Trophoblast cell (in vitro differentiated cells and primary cell): ENCODE measurements at regions not wholly inside any gene's neighbourhood (a gene's known extent, or its start where the extent isn't known, plus 50 kb on each side); places are given as distances from the start of the nearest gene placed in this dataset.

ENCODE experiments used
- DNase-seq, 2 donors: peaks; one replicate each; pipeline ENCODE4 v3.0.0-alpha.2; 2016
- H2AFZ ChIP-seq: 2 replicates; pipeline ENCODE4 v1.6.1; 2013; ENCODE audit warnings: low read length, moderate library complexity, mild to moderate bottlenecking; ENCODE audit not compliant: insufficient read depth, poor library complexity
- H2AK5ac ChIP-seq: 2 replicates; pipeline ENCODE4 v1.6.1; 2013; ENCODE audit warnings: mild to moderate bottlenecking, low read length
- H2BK120ac ChIP-seq: 2 replicates; pipeline ENCODE4 v1.6.1; 2013; ENCODE audit warnings: low read length, mild to moderate bottlenecking, moderate library complexity; ENCODE audit not compliant: insufficient read depth, poor library complexity
- H2BK12ac ChIP-seq: 2 replicates; pipeline ENCODE4 v1.6.1; 2013; ENCODE audit warnings: mild to moderate bottlenecking, low read length, moderate library complexity
- H2BK5ac ChIP-seq: 2 replicates; pipeline ENCODE4 v1.6.1; 2013; ENCODE audit warnings: low read length, low read depth, moderate library complexity, mild to moderate bottlenecking; ENCODE audit not compliant: poor library complexity
- H3K14ac ChIP-seq: 2 replicates; pipeline ENCODE4 v1.6.1; 2013; ENCODE audit warnings: mild to moderate bottlenecking, low read length
- H3K18ac ChIP-seq: 2 replicates; pipeline ENCODE4 v1.6.1; 2013; ENCODE audit warnings: mild to moderate bottlenecking, low read length
- H3K23ac ChIP-seq: 2 replicates; pipeline ENCODE4 v1.6.1; 2013; ENCODE audit warnings: low read length
- H3K27ac ChIP-seq: 2 replicates; pipeline ENCODE4 v1.5.1; 2013; ENCODE audit warnings: low read depth, mild to moderate bottlenecking, inconsistent platforms, low read length, moderate library complexity
- H3K27me3 ChIP-seq: 2 replicates; pipeline ENCODE4 v1.6.1; 2013; ENCODE audit warnings: inconsistent platforms, mild to moderate bottlenecking, low read length, moderate library complexity; ENCODE audit not compliant: insufficient read depth
- H3K36me3 ChIP-seq, 2 experiments: 1 replicate in 1 of 2; 2 replicates in 1 of 2; pipeline ENCODE4 v1.6.1; 2013; ENCODE audit warnings: low read length in 2 of 2, mild to moderate bottlenecking in 2 of 2, moderate library complexity in 1 of 2; ENCODE audit not compliant: insufficient read depth in 2 of 2, control insufficient read depth in 1 of 2
- H3K4ac ChIP-seq: 2 replicates; pipeline ENCODE4 v1.6.1; 2013; ENCODE audit warnings: low read depth, mild to moderate bottlenecking, low read length, moderate library complexity
- H3K4me1 ChIP-seq, 2 experiments: 1 replicate in 1 of 2; 2 replicates in 1 of 2; pipeline ENCODE4 v1.6.1; 2013; ENCODE audit warnings: low read length in 2 of 2, mild to moderate bottlenecking in 2 of 2, moderate library complexity in 1 of 2; ENCODE audit not compliant: insufficient read depth in 2 of 2, control insufficient read depth in 1 of 2
- H3K4me2 ChIP-seq: 2 replicates; pipeline ENCODE4 v1.6.1; 2013; ENCODE audit warnings: inconsistent platforms, mild to moderate bottlenecking, low read length, moderate library complexity
- H3K4me3 ChIP-seq: 2 replicates; pipeline ENCODE4 v1.5.1; 2013; ENCODE audit warnings: mild to moderate bottlenecking, low read depth, low read length, inconsistent platforms
- H3K79me1 ChIP-seq: one replicate; pipeline ENCODE4 v1.6.1; 2013; ENCODE audit warnings: low read length
- H3K79me2 ChIP-seq: 2 replicates; pipeline ENCODE4 v1.6.1; 2013; ENCODE audit warnings: low read length, mild to moderate bottlenecking; ENCODE audit not compliant: control insufficient read depth, insufficient read depth, poor library complexity
- H3K9ac ChIP-seq: 2 replicates; pipeline ENCODE4 v1.6.1; 2013; ENCODE audit warnings: mild to moderate bottlenecking, low read length
- H3K9me3 ChIP-seq: 2 replicates; pipeline ENCODE4 v1.6.1; 2013; ENCODE audit warnings: low read depth, mild to moderate bottlenecking, control low read depth, inconsistent platforms, low read length; ENCODE audit not compliant: insufficient read depth
- H4K12ac ChIP-seq: 2 replicates; pipeline ENCODE4 v1.6.1; 2013; ENCODE audit warnings: low read depth, mild to moderate bottlenecking, low read length, moderate library complexity
- H4K8ac ChIP-seq: 2 replicates; pipeline ENCODE4 v1.6.1; 2013; ENCODE audit warnings: low read depth, mild to moderate bottlenecking, low read length, moderate library complexity
- H4K91ac ChIP-seq: one replicate; pipeline ENCODE4 v1.6.1; 2013; ENCODE audit warnings: low read depth, mild to moderate bottlenecking, low read length, moderate library complexity
- WGBS: extraction: QIAGEN DNeasy Blood & Tissue Kit; methylation state at CpG from one replicate; pipeline ENCODE4 v1.1.7; 2013; ENCODE audit warnings: missing lambda C conversion rate; ENCODE audit not compliant: insufficient read length, insufficient coverage; ENCODE audit errors: extremely low coverage; 5-methylcytosine and 5-hydroxymethylcytosine counted together

DNA sequence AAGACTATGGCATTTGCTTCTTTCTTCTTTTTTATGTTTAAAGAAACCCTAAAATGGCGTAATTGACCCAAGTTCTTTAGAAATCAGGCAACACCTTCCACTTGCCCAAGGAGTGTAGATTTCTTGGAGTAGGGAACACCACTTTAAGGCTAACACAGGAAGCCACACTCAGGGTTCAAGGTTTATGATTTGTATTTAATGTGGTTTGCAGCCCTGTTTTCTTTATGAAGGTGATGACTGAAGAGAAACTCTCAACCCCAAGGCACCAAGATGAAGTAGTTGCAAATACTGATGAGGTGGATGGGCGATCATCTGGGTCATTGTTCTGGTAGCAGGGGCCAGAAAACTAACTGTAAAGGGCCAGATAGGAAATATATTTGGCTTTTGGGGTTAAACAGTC lies 101.1 kb downstream of the DLEU7 start:
- Histone ChIP-seq H3K4me1 (no peaks in the 10 kb centered on the region), H3K4me2 (no peak overlapping the region), H4K91ac (no peak overlapping the region), H3K18ac (no peak overlapping the region), H3K27me3 (no peaks in the 10 kb centered on the region), H3K27ac (no peak overlapping the region), H3K9me3 (no peaks in the 10 kb centered on the region), H3K79me1 (no peaks in the 10 kb centered on the region), H3K23ac (no peak overlapping the region), H2BK120ac (no peak overlapping the region), H3K36me3 (no peaks in the 10 kb centered on the region), H3K4ac (no peak overlapping the region), H3K79me2 (no peaks in the 10 kb centered on the region), H3K4me3 (no peak overlapping the region), H4K12ac (no peak overlapping the region), H2AK5ac (no peak overlapping the region), H4K8ac (no peak overlapping the region), H3K14ac (no peak overlapping the region), H2BK5ac (no peak overlapping the region), H3K9ac (no peak overlapping the region), H2BK12ac (no peak overlapping the region), H2AFZ (no peak overlapping the region)
- no CpG with 5 or more reads among the region's 2 CpGs for WGBS
- no peak for DNase-seq

DNA sequence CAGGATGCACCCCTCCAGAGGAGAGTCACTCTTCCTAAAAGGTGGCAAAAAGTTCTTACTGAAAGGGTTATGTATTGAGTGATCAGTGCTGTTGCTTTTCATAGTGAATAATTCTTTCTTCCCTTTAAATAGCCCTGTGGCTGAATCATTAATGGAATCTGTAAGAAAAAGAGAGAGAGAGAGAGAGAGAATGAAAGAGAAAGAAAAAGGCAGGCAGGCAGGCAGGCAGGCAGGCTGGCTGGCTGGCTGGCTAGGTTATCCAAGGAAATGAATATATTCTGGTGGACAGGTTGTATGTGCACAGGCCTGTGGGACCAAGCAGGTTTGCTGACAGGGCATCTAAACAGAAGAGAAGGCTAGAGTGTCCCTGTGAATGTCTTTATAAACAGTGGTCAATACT lies 100.5 kb downstream of the DLEU7 start:
- H3K18ac ChIP-seq, result no peak overlapping the region
- no peak overlapping the region for H3K4me2 ChIP-seq
- DNase-seq, result no peak
- no peaks in the 10 kb centered on the region for H3K79me1 ChIP-seq
- no peak overlapping the region for H3K23ac ChIP-seq
- H3K4ac ChIP-seq, result no peak overlapping the region
- no peak overlapping the region for H2AK5ac ChIP-seq
- no peak overlapping the region for H3K9ac ChIP-seq
- H4K12ac ChIP-seq, result no peak overlapping the region
- no peak overlapping the region for H3K14ac ChIP-seq
- H3K9me3 ChIP-seq, result no peaks in the 10 kb centered on the region
- no peak overlapping the region for H4K8ac ChIP-seq
- no peak overlapping the region for H3K27ac ChIP-seq
- H3K36me3 ChIP-seq, result no peaks in the 10 kb centered on the region
- H2BK12ac ChIP-seq, result no peak overlapping the region
- no peak overlapping the region for H4K91ac ChIP-seq
- no peak overlapping the region for H2BK120ac ChIP-seq
- no peak overlapping the region for H2BK5ac ChIP-seq
- no peak overlapping the region for H2AFZ ChIP-seq
- H3K27me3 ChIP-seq, result no peaks in the 10 kb centered on the region
- no peaks in the 10 kb centered on the region for H3K79me2 ChIP-seq
- no peak overlapping the region for H3K4me3 ChIP-seq
- H3K4me1 ChIP-seq, result no peaks in the 10 kb centered on the region

DNA sequence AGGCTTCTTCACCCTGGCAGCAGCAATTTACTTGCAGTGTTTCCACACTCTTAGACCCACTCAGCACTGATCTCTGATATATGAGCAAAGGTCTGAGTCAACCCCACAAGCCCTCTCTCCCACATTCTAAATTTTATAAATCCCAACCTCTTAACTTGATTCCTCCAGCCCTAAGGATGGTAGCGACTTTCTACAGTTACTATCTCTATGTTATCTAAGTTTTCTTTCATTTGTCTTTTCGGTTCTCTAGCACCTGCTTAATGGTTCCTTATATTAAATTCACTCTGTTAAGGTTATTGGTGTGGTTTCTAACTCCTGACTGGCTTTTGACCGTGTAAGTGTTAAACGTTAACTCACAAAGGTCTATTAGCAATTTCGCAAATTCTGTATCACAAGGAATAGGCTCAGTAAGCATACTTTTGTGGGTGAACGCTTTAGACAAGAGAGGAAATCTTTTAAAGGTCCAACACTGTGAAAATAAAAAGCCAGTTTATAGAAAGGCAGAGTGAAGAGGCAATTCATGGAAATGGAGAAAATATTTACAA lies 99.3 kb downstream of the DLEU7 start:
- Histone ChIP-seq H3K14ac (no peak overlapping the region), H3K27me3 (no peaks in the 10 kb centered on the region), H2AK5ac (no peak overlapping the region), H3K79me2 (no peaks in the 10 kb centered on the region), H3K27ac (no peak overlapping the region), H3K9me3 (no peaks in the 10 kb centered on the region), H2BK12ac (no peak overlapping the region), H3K36me3 (no peaks in the 10 kb centered on the region), H3K4me1 (no peaks in the 10 kb centered on the region), H2AFZ (no peak overlapping the region), H2BK5ac (no peak overlapping the region), H4K91ac (no peak overlapping the region), H4K12ac (no peak overlapping the region), H3K9ac (no peak overlapping the region), H3K4ac (no peak overlapping the region), H3K4me2 (no peak overlapping the region), H3K79me1 (no peaks in the 10 kb centered on the region), H4K8ac (no peak overlapping the region), H3K4me3 (no peak overlapping the region), H3K23ac (no peak overlapping the region), H2BK120ac (no peak overlapping the region), H3K18ac (no peak overlapping the region)
- DNase-seq, result no peak
- no CpG with 5 or more reads among the region's 6 CpGs for WGBS

DNA sequence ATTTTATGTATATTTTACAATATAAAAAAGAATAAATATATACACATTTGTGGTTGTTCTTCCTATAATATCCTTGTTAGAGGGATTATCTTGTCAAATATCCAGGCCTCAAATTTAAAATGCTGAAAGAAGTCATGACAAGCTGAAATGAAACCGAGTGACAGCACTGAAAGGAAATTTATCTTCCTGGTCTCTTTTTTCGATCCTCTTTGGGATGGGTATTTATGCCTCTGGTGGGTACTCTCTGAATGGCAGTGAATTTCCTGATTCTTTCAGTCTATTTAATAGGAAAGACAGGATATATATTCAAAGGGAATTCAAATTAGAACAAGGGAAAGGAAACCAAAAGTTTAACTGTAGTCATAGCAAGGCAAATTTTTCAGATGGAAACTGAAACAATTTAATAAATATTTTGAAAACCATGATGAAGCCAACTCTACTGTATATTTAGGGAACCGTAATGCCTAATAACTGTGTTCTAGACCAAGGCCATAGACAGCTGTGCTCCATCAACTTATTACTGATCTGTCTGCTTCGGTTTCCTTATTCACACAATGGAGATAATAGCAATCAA lies 97.9 kb downstream of the DLEU7 start:
- Histone ChIP-seq H3K9me3 (no peaks in the 10 kb centered on the region), H2AFZ (no peak overlapping the region), H2BK12ac (no peak overlapping the region), H2AK5ac (no peak overlapping the region), H2BK5ac (no peak overlapping the region), H3K18ac (no peak overlapping the region), H3K27me3 (no peaks in the 10 kb centered on the region), H3K4ac (no peak overlapping the region), H3K14ac (no peak overlapping the region), H3K9ac (no peak overlapping the region), H3K4me2 (no peak overlapping the region), H4K91ac (no peak overlapping the region), H3K36me3 (no peaks in the 10 kb centered on the region), H3K4me3 (no peak overlapping the region), H3K4me1 (no peaks in the 10 kb centered on the region), H3K27ac (no peak overlapping the region), H4K12ac (no peak overlapping the region), H3K79me1 (no peaks in the 10 kb centered on the region), H3K79me2 (no peaks in the 10 kb centered on the region), H3K23ac (no peak overlapping the region), H2BK120ac (no peak overlapping the region), H4K8ac (no peak overlapping the region)
- no peak for DNase-seq
- WGBS, result no CpG with 5 or more reads among the region's 4 CpGs
